Subcutaneous abdominal adipose tissue (tissue), 5 donors: ENCODE measurements at regions not wholly inside any gene's neighbourhood (a gene's known extent, or its start where the extent isn't known, plus 50 kb on each side); places are given as distances from the start of the nearest gene placed in this dataset.

Experiments
- H3K27ac ChIP-seq: one replicate; pipeline ENCODE4 v1.7.0; 2013; ENCODE audit warnings: low read depth, mild to moderate bottlenecking, inconsistent platforms, low read length, moderate library complexity
- H3K27me3 ChIP-seq, 5 donors: one replicate each; pipeline ENCODE4 v1.7.0; 2013; ENCODE audit warnings: low read length in 5 of 5, inconsistent platforms in 1 of 5; ENCODE audit not compliant: control insufficient read depth in 5 of 5, insufficient read depth in 4 of 5
- H3K36me3 ChIP-seq, 5 donors: one replicate each; pipeline ENCODE4 v1.7.0; 2013; ENCODE audit warnings: low read length in 5 of 5; ENCODE audit not compliant: control insufficient read depth in 5 of 5, insufficient read depth in 5 of 5
- H3K4me1 ChIP-seq, 5 donors: one replicate each; pipeline ENCODE4 v1.7.0; 2013; ENCODE audit warnings: low read length in 5 of 5, mild to moderate bottlenecking in 3 of 5, moderate library complexity in 1 of 5; ENCODE audit not compliant: control insufficient read depth in 5 of 5, insufficient read depth in 5 of 5
- H3K4me3 ChIP-seq, 5 donors: one replicate each; pipeline ENCODE4 v1.7.0; 2013; ENCODE audit warnings: low read length in 5 of 5, low read depth in 1 of 5
- H3K9ac ChIP-seq, 5 donors: one replicate each; pipeline ENCODE4 v1.7.0; 2013; ENCODE audit warnings: low read length in 5 of 5, mild to moderate bottlenecking in 4 of 5, moderate library complexity in 3 of 5
- H3K9me3 ChIP-seq, 5 donors: one replicate each; pipeline ENCODE4 v1.7.0; 2013; ENCODE audit warnings: low read length in 5 of 5; ENCODE audit not compliant: control insufficient read depth in 5 of 5
- donor health status: healthy.
- donor health status: healthy.
- donor health status: healthy.
- donor health status: healthy.
- donor health status: healthy.

GRCh38 chr1:193609592-193609991 is 423.2 kb upstream of the B3GALT2 start:
- Histone ChIP-seq H3K9me3 (no peaks in the 10 kb centered on the region), H3K4me1 (no peaks in the 10 kb centered on the region), H3K27me3 (no peaks in the 10 kb centered on the region), H3K27ac (no peak overlapping the region), H3K9ac (no peak overlapping the region), H3K36me3 (no peaks in the 10 kb centered on the region), H3K4me3 (no peak overlapping the region)

GRCh38 chr1:193607787-193608186 is 421.4 kb upstream of the B3GALT2 start:
- Histone ChIP-seq H3K4me3 (no peak overlapping the region), H3K9me3 (no peaks in the 10 kb centered on the region), H3K9ac (no peak overlapping the region), H3K27ac (no peak overlapping the region), H3K4me1 (no peaks in the 10 kb centered on the region), H3K27me3 (no peaks in the 10 kb centered on the region), H3K36me3 (no peaks in the 10 kb centered on the region)

- Histone ChIP-seq H3K36me3 (no peaks in the 10 kb centered on the region), H3K4me1 (no peaks in the 10 kb centered on the region), H3K27me3 (no peaks in the 10 kb centered on the region), H3K9ac (no peak overlapping the region), H3K27ac (no peak overlapping the region), H3K9me3 (no peaks in the 10 kb centered on the region), H3K4me3 (no peak overlapping the region)
Observed at GRCh38 chr1:193606035-193606434, 419.6 kb upstream of the B3GALT2 start.

- Histone ChIP-seq H3K9me3 (no peaks in the 10 kb centered on the region), H3K27ac (no peak overlapping the region), H3K9ac (no peak overlapping the region), H3K27me3 (no peaks in the 10 kb centered on the region), H3K4me1 (no peaks in the 10 kb centered on the region), H3K4me3 (no peak overlapping the region), H3K36me3 (no peaks in the 10 kb centered on the region)
Observed at GRCh38 chr1:193602705-193603104, 416.3 kb upstream of the B3GALT2 start.

GRCh38 chr1:193593147-193593885 is 406.9 kb upstream of the B3GALT2 start:
- no peak overlapping the region for H3K4me3 ChIP-seq
- H3K9me3 ChIP-seq, result no peaks in the 10 kb centered on the region
- H3K36me3 ChIP-seq, result no peaks in the 10 kb centered on the region
- no peak overlapping the region for H3K27ac ChIP-seq
- H3K9ac ChIP-seq, result no peak overlapping the region
- H3K4me1 ChIP-seq, result peaks cover 0 to 14% (median 5%) of the 10 kb centered on the region in 5 donors
- H3K27me3 ChIP-seq, result no peaks in the 10 kb centered on the region

- Histone ChIP-seq H3K4me1 (peaks cover 0 to 14% (median 5%) of the 10 kb centered on the region in 5 donors), H3K9me3 (no peaks in the 10 kb centered on the region), H3K27ac (no peak overlapping the region), H3K36me3 (no peaks in the 10 kb centered on the region), H3K4me3 (no peak overlapping the region), H3K27me3 (no peaks in the 10 kb centered on the region), H3K9ac (no peak overlapping the region)
Observed at GRCh38 chr1:193592317-193592716, 405.9 kb upstream of the B3GALT2 start.

- H3K27me3 ChIP-seq, result no peaks in the 10 kb centered on the region
- H3K4me1 ChIP-seq, result peaks cover 0 to 14% (median 5%) of the 10 kb centered on the region in 5 donors
- no peak overlapping the region for H3K4me3 ChIP-seq
- no peaks in the 10 kb centered on the region for H3K9me3 ChIP-seq
- H3K9ac ChIP-seq, result no peak overlapping the region
- no peaks in the 10 kb centered on the region for H3K36me3 ChIP-seq
- H3K27ac ChIP-seq, result no peak overlapping the region
Observed at GRCh38 chr1:193590102-193590501, 403.7 kb upstream of the B3GALT2 start.

- H3K27ac ChIP-seq, result no peak overlapping the region
- no peak overlapping the region for H3K9ac ChIP-seq
- peaks cover 0 to 14% (median 5%) of the 10 kb centered on the region in 5 donors for H3K4me1 ChIP-seq
- H3K9me3 ChIP-seq, result no peaks in the 10 kb centered on the region
- H3K36me3 ChIP-seq, result no peaks in the 10 kb centered on the region
- no peaks in the 10 kb centered on the region for H3K27me3 ChIP-seq
- H3K4me3 ChIP-seq, result no peak overlapping the region
Observed at GRCh38 chr1:193589597-193590040, 403.2 kb upstream of the B3GALT2 start.

- Histone ChIP-seq H3K4me3 (no peak overlapping the region), H3K36me3 (no peaks in the 10 kb centered on the region), H3K27ac (no peak overlapping the region), H3K9ac (no peak overlapping the region), H3K27me3 (no peaks in the 10 kb centered on the region), H3K4me1 (peaks cover 0 to 14% (median 5%) of the 10 kb centered on the region in 5 donors), H3K9me3 (no peaks in the 10 kb centered on the region)
Observed at GRCh38 chr1:193588311-193589082, 402.1 kb upstream of the B3GALT2 start.

GRCh38 chr1:193584731-193585239 is 398.4 kb upstream of the B3GALT2 start:
- no peak overlapping the region for H3K9ac ChIP-seq
- no peaks in the 10 kb centered on the region for H3K9me3 ChIP-seq
- H3K36me3 ChIP-seq, result no peaks in the 10 kb centered on the region
- no peaks in the 10 kb centered on the region for H3K27me3 ChIP-seq
- H3K27ac ChIP-seq, result no peak overlapping the region
- H3K4me3 ChIP-seq, result no peak overlapping the region
- H3K4me1 ChIP-seq, result peaks cover 0 to 6% (median 4%) of the 10 kb centered on the region in 5 donors
